ENCODE measurements at regions not wholly inside any gene's neighbourhood (a gene's known extent, or its start where the extent isn't known, plus 50 kb on each side); places are given as distances from the start of the nearest gene placed in this dataset.
"Not testable (repeated sequence)": the region's sequence is repeated elsewhere in the genome, so short reads cannot be mapped to it uniquely, and the experiment has no call there.

DNA sequence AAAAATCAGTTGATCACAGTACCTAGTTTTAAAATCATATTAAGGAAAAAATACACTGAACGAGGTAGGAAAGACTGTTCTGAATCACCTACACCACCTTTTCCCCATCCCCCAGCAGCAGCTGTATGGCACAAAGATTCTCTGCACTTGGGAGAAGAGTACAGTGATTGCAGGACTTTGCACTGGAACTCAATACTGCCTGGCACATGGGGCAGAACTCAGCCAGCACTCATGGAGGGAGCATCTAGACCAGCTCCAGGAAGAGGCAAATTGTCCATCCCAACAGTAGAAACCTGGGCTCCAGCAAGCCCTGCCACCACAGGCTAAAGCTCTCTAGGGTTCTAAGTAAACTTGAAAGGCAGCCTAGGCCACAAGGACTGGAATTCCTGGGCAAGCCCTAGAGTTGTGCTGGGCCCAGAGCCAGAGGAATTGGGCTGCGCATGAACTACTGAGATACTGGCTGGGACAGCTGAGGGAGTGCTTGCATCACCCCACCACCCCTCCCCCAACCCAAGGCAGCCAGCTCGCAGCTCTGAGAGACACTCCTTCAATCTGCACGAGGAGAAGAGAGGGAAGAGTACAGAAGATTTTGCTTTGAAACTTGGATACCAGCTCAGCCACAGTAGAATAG is 654.4 kb upstream of the CDH6 start:
- ATAC-seq = no peak
- H3K27ac Mint-ChIP-seq = no peak overlapping the region
- no peaks in the 10 kb centered on the region for H3K27me3 Mint-ChIP-seq
- no peak overlapping the region for H3K4me3 Mint-ChIP-seq
- peaks cover 3 to 39% (median 23%) of the 10 kb centered on the region in 9 donors for H3K9me3 Mint-ChIP-seq
- H3K36me3 Mint-ChIP-seq = peaks cover 0 to 4% (median 0%) of the 10 kb centered on the region in 3 donors
- H3K4me1 Mint-ChIP-seq = no peaks in the 10 kb centered on the region
- DNase-seq = peak in 1 of 10 donors; percentile 53
- POLR2A ChIA-PET = no interaction called here

GRCh38 chr5:30525353-30525752 is 668.1 kb upstream of the CDH6 start:
- H3K27me3 Mint-ChIP-seq = no peaks in the 10 kb centered on the region
- H3K4me1 Mint-ChIP-seq = no peaks in the 10 kb centered on the region
- ATAC-seq (no peak), DNase-seq (no peak)
- H3K36me3 Mint-ChIP-seq = no peaks in the 10 kb centered on the region
- H3K4me3 Mint-ChIP-seq = no peak overlapping the region
- H3K27ac Mint-ChIP-seq = no peak overlapping the region
- POLR2A ChIA-PET = no interaction called here
- peaks cover 2 to 17% (median 11%) of the 10 kb centered on the region in 9 donors for H3K9me3 Mint-ChIP-seq

DNA sequence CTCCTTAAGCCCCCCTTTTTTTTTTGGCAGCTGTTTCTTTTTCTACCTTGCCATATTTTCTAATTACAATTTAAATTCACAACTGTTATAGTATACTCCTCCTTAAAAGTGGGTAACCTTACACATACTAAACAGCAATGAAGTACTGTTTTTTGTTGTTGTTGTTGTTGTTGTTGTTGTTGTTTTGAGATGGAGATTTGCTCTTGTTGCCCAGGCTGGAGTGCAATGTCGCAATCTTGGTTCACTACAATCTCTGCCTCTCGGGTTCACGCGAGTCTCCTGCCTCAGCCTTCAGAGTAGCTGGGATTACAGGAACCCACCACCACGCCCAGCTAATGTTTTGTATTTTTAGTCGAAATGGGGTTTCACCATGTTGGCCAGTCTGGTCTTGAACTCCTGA is 669.1 kb upstream of the CDH6 start:
- POLR2A ChIA-PET = no interaction called here
- Mint-ChIP-seq H3K4me1 (no peaks in the 10 kb centered on the region), H3K36me3 (no peaks in the 10 kb centered on the region), H3K9me3 (peaks cover 0 to 17% (median 10%) of the 10 kb centered on the region in 9 donors), H3K4me3 (no peak overlapping the region), H3K27me3 (no peaks in the 10 kb centered on the region), H3K27ac (no peak overlapping the region)
- no peak for ATAC-seq
- no peak for DNase-seq

DNA sequence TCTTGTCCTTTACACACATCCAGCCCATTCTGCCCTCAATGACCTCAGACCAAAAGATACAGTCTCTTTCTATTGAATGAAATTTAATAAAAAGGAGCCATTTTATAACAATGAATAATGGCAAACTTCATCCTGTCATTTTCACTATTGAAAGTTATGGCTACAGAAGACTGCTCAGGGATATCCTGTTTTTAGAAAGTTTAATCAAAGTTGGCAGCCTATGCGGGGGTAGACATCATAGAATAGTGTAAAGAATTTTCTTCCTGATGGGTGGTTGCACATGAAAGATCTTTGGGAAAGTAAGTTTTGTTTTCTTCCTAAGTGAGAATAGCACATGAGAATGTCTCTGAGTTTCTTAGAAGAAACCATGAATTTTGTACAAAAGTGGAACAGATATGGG is 670.4 kb upstream of the CDH6 start:
- ATAC-seq (no peak), DNase-seq (no peak)
- POLR2A ChIA-PET = no interaction called here
- H3K4me1 Mint-ChIP-seq = no peaks in the 10 kb centered on the region
- H3K4me3 Mint-ChIP-seq = no peak overlapping the region
- no peak overlapping the region for H3K27ac Mint-ChIP-seq
- no peaks in the 10 kb centered on the region for H3K27me3 Mint-ChIP-seq
- H3K36me3 Mint-ChIP-seq = no peaks in the 10 kb centered on the region
- peaks cover 0 to 30% (median 9%) of the 10 kb centered on the region in 9 donors for H3K9me3 Mint-ChIP-seq

GRCh38 chr5:30505014-30505886 is 688.2 kb upstream of the CDH6 start:
- POLR2A ChIA-PET = no interaction called here
- no peak overlapping the region for H3K4me3 Mint-ChIP-seq
- no peaks in the 10 kb centered on the region for H3K4me1 Mint-ChIP-seq
- no peak overlapping the region for H3K27ac Mint-ChIP-seq
- no peak for ATAC-seq
- no peak for DNase-seq
- no peaks in the 10 kb centered on the region for H3K36me3 Mint-ChIP-seq
- peaks cover 2 to 22% (median 9%) of the 10 kb centered on the region in 9 donors for H3K9me3 Mint-ChIP-seq
- H3K27me3 Mint-ChIP-seq = no peaks in the 10 kb centered on the region

GRCh38 chr5:30502277-30502676 is 691.2 kb upstream of the CDH6 start:
- Mint-ChIP-seq H3K27ac (no peak overlapping the region), H3K36me3 (no peaks in the 10 kb centered on the region), H3K4me3 (no peak overlapping the region), H3K4me1 (no peaks in the 10 kb centered on the region), H3K27me3 (no peaks in the 10 kb centered on the region), H3K9me3 (peaks cover 2 to 29% (median 10%) of the 10 kb centered on the region in 9 donors)
- POLR2A ChIA-PET = no interaction called here
- DNase-seq (no peak), ATAC-seq (no peak)

GRCh38 chr5:30501065-30501464 is 692.4 kb upstream of the CDH6 start:
- H3K27me3 Mint-ChIP-seq = no peaks in the 10 kb centered on the region
- H3K4me3 Mint-ChIP-seq = no peak overlapping the region
- no peaks in the 10 kb centered on the region for H3K36me3 Mint-ChIP-seq
- DNase-seq (no peak), ATAC-seq (no peak)
- H3K9me3 Mint-ChIP-seq = peaks cover 4 to 42% (median 10%) of the 10 kb centered on the region in 9 donors
- no peaks in the 10 kb centered on the region for H3K4me1 Mint-ChIP-seq
- POLR2A ChIA-PET = no interaction called here
- no peak overlapping the region for H3K27ac Mint-ChIP-seq

DNA sequence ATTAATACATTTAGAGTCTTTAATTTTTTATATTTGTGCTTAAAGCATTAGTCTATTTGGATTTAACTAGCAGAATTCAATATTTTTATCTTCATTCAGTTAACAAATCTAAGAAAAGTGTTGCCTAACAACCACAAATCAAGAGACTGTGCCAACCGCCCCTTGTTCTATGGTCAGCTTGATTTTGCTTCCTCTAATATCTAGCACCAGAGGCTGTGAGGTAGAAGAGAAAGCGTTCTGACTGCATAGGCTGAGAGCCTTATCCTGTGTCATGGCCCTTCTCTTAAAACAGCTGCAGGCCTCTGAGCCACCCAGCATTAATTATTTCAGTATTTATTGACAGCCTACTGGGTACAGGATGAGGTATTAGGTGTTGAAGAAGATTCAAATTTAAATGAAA is 693.0 kb upstream of the CDH6 start:
- no peak for DNase-seq
- no peak overlapping the region for H3K4me3 Mint-ChIP-seq
- H3K4me1 Mint-ChIP-seq = no peaks in the 10 kb centered on the region
- no peak overlapping the region for H3K27ac Mint-ChIP-seq
- H3K27me3 Mint-ChIP-seq = no peaks in the 10 kb centered on the region
- H3K36me3 Mint-ChIP-seq = no peaks in the 10 kb centered on the region
- no peak for ATAC-seq
- H3K9me3 Mint-ChIP-seq = peaks cover 4 to 43% (median 11%) of the 10 kb centered on the region in 9 donors
- POLR2A ChIA-PET = no interaction called here

GRCh38 chr5:30499402-30499801 is 694.1 kb upstream of the CDH6 start:
- H3K9me3 Mint-ChIP-seq = peaks cover 4 to 36% (median 11%) of the 10 kb centered on the region in 9 donors
- H3K27me3 Mint-ChIP-seq = no peaks in the 10 kb centered on the region
- H3K27ac Mint-ChIP-seq = no peak overlapping the region
- POLR2A ChIA-PET = no interaction called here
- H3K36me3 Mint-ChIP-seq = no peaks in the 10 kb centered on the region
- DNase-seq (no peak), ATAC-seq (no peak)
- no peaks in the 10 kb centered on the region for H3K4me1 Mint-ChIP-seq
- no peak overlapping the region for H3K4me3 Mint-ChIP-seq

DNA sequence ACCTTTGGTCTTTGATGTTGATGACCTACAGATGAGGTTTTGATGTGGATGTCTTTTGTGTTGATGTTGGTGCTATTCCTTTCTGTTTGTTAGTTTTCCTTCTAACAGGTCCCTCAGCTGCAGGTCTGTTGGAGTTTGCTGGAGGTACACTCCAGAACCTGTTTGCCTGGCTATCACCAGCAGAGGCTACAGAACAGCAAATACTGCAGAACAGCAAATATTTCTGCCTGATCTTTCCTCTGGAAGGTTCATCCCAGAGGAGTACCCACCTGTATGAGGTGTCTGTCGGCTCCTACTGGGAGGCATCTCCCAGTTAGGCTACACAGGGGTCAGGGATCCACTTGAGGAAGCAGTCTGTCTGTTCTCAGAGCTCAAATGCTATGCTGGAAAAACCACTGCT is 694.5 kb upstream of the CDH6 start:
- POLR2A ChIA-PET = no interaction called here
- DNase-seq (no peak), ATAC-seq (no peak)
- H3K4me1 Mint-ChIP-seq = no peaks in the 10 kb centered on the region
- H3K27ac Mint-ChIP-seq = no peak overlapping the region
- H3K36me3 Mint-ChIP-seq = no peaks in the 10 kb centered on the region
- H3K27me3 Mint-ChIP-seq = no peaks in the 10 kb centered on the region
- H3K9me3 Mint-ChIP-seq = peaks cover 4 to 32% (median 11%) of the 10 kb centered on the region in 9 donors
- no peak overlapping the region for H3K4me3 Mint-ChIP-seq

DNA sequence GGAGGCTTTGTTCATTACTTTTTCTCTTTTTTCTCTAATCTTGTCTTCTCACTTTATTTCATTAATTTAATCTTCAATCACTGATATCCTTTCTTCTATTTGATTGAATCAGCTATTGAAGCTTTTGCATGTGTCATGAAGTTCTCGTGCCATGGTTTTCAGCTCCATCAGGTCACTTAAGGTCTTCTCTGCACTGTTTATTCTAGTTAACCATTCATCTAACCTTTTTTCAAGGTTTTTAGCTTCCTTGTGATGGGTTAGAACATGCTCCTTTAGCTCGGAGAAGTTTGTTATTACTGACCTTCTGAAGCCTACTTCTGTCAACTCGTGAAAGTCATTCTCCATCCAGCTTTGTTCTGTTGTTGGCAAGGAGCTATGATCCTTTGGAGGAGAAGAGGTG is 695.0 kb upstream of the CDH6 start:
- H3K27me3 Mint-ChIP-seq, DNase-seq, H3K27ac Mint-ChIP-seq, H3K4me1 Mint-ChIP-seq, ATAC-seq, H3K36me3 Mint-ChIP-seq, POLR2A ChIA-PET, H3K4me3 Mint-ChIP-seq: not testable (repeated sequence)
- peaks cover 4 to 30% (median 11%) of the 10 kb centered on the region in 9 donors for H3K9me3 Mint-ChIP-seq

GRCh38 chr5:30494113-30494512 is 699.4 kb upstream of the CDH6 start:
- POLR2A ChIA-PET, H3K36me3 Mint-ChIP-seq, H3K4me1 Mint-ChIP-seq: not testable (repeated sequence)

DNA sequence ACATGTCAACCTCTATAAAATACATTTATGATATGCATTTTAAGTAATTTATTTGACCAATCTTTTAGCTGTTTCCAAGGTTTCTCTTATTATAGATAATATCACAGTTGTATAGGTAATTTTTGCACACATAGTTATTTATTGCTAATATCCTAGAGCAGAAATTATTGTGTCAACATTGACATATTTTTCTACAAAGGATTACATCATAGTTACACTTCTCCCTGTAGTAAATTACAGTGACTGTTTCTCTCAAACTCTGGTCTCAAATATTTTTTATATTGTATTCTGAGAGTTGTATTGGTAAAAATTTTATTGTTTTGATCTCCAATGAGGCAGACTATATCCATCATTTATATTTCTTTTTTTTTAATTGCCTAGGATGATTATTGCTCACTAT is 714.4 kb upstream of the CDH6 start:
- no peaks in the 10 kb centered on the region for H3K4me1 Mint-ChIP-seq
- H3K9me3 Mint-ChIP-seq = peaks cover 15 to 50% (median 23%) of the 10 kb centered on the region in 9 donors

More at GRCh38 chr5:30494113-30494512, 699.4 kb upstream of the CDH6 start:
- DNase-seq, ATAC-seq, H3K27me3 Mint-ChIP-seq, H3K27ac Mint-ChIP-seq, H3K4me3 Mint-ChIP-seq: not testable (repeated sequence)
- peaks cover 0 to 29% (median 7%) of the 10 kb centered on the region in 9 donors for H3K9me3 Mint-ChIP-seq

More for the DNA sequence above, 714.4 kb upstream of the CDH6 start:
- DNase-seq = no peak
- POLR2A ChIA-PET = no interaction called here
- H3K36me3 Mint-ChIP-seq = peaks cover 0 to 4% (median 0%) of the 10 kb centered on the region in 3 donors
- H3K4me3 Mint-ChIP-seq = no peak overlapping the region
- H3K27ac Mint-ChIP-seq = no peak overlapping the region
- H3K27me3 Mint-ChIP-seq = no peaks in the 10 kb centered on the region
- ATAC-seq = no peak

Data from naive thymus-derived CD8-positive, alpha-beta T cell (primary cell).